HCT116 (cell line): ENCODE measurements at regions not wholly inside any gene's neighbourhood (a gene's known extent, or its start where the extent isn't known, plus 50 kb on each side); places are given as distances from the start of the nearest gene placed in this dataset.

Experiments
- ATAC-seq: fragments of 200-7000 bp; cut with Tn5 transposase; 2 replicates; pipeline ENCODE4 v1.9.1; 2020; ENCODE audit warnings: mild to moderate bottlenecking, moderate library complexity
- BruUV-seq: library from RNA; stranded (reverse); fragments of 400-500 nt; replicated peaks from 2 replicates; lab custom pipeline; 2021; lab: Mats Ljungman, UMichigan
- CTCF ChIA-PET: fragments of 300-600 bp; sonication (Branson Sonifier 250); formaldehyde crosslinking; loops from one replicate; lab custom pipeline; 2021; ENCODE audit warnings: antibody characterized with exemption; lab: Charles Lee
- POLR2A ChIA-PET: fragments of 300-600, 350-600 bp; sonication (Branson Sonifier 250); formaldehyde crosslinking; loops from one replicate; lab custom pipeline; 2021; ENCODE audit warnings: antibody characterized with exemption; lab: Charles Lee
- RAD21 ChIA-PET, 2 experiments: fragments of 300-600 bp; sonication (Branson Sonifier 250); formaldehyde crosslinking; loops; one replicate each; lab custom pipeline; 2023; ENCODE audit warnings: low total read pairs in 2 of 2; ENCODE audit not compliant: uncharacterized antibody in 2 of 2, unreplicated experiment in 2 of 2, low non-redundant PET in 1 of 2; lab: Charles Lee
- DNase-seq: peaks from one replicate; pipeline ENCODE4 v3.0.0-alpha.2; 2010; ENCODE audit warnings: low read depth, low spot score
- H2AFZ ChIP-seq: fragments of 200-600 bp; shearing (Covaris generic), sonication (generic); 2 replicates; pipeline ENCODE4 v1.6.1; 2017; ENCODE audit warnings: low read depth, mixed run types, mixed read lengths, antibody characterized with exemption, low read length; ENCODE audit not compliant: poor library complexity, severe bottlenecking
- H3K27ac ChIP-seq: 2 replicates; pipeline ENCODE4 v1.5.1; 2012; ENCODE audit warnings: low read depth, low read length
- H3K27me3 ChIP-seq: fragments of 200-600 bp; sonication (generic); 2 replicates; pipeline ENCODE4 v1.6.1; 2016; ENCODE audit warnings: mixed run types, low read length, mixed read lengths; ENCODE audit not compliant: insufficient read depth
- H3K36me3 ChIP-seq, 2 experiments: fragments of 200-500 bp in 1 of 2; fragments of 200-600 bp in 1 of 2; sonication (Bioruptor generic) in 1 of 2; sonication (generic) in 1 of 2; 2 replicates each; pipeline versions ENCODE4 v1.5.1 to v1.6.1; 2014 to 2016; ENCODE audit warnings: low read length in 2 of 2, inconsistent platforms in 1 of 2, mixed read lengths in 1 of 2, mixed run types in 1 of 2; ENCODE audit not compliant: insufficient read depth in 2 of 2, control insufficient read depth in 1 of 2
- H3K4me1 ChIP-seq, 2 experiments: fragments of 200-600 bp in 1 of 2; sonication (generic) in 1 of 2; 2 replicates each; pipeline versions ENCODE4 v1.5.1 to v1.6.1; 2012 to 2017; ENCODE audit warnings: low read length in 2 of 2, inconsistent platforms in 1 of 2, mild to moderate bottlenecking in 1 of 2, mixed read lengths in 1 of 2, mixed run types in 1 of 2, moderate library complexity in 1 of 2; ENCODE audit not compliant: insufficient read depth in 2 of 2, control insufficient read depth in 1 of 2
- H3K4me2 ChIP-seq: fragments of 200-600 bp; sonication (generic); 2 replicates; pipeline ENCODE4 v1.6.1; 2017; ENCODE audit warnings: mixed run types, low read length, mixed read lengths
- H3K4me3 ChIP-seq, 2 experiments: fragments of 200-600 bp in 1 of 2; sonication (generic) in 1 of 2; replicated peaks in 1 of 2; 2 replicates each; pipeline ENCODE4 v1.5.1; 2011 to 2016; ENCODE audit warnings: low read length in 2 of 2, control low read depth in 1 of 2, low read depth in 1 of 2, mild to moderate bottlenecking in 1 of 2, mixed read lengths in 1 of 2, mixed run types in 1 of 2
- H3K79me2 ChIP-seq: fragments of 200-600 bp; sonication (generic); 2 replicates; pipeline ENCODE4 v1.6.1; 2017; ENCODE audit warnings: mild to moderate bottlenecking, mixed run types, low read length, moderate library complexity, mixed read lengths; ENCODE audit not compliant: insufficient read depth
- H3K9ac ChIP-seq: fragments of 200-600 bp; sonication (generic); 2 replicates; pipeline ENCODE4 v1.6.1; 2016; ENCODE audit warnings: low read length, mixed read lengths
- H3K9me2 ChIP-seq: fragments of 200-600 bp; sonication (generic), shearing (Covaris generic); 2 replicates; pipeline ENCODE4 v1.6.1; 2017; ENCODE audit warnings: mixed run types, mild to moderate bottlenecking, moderate library complexity; ENCODE audit not compliant: insufficient read depth
- H3K9me3 ChIP-seq, 2 experiments: fragments of 200-500 bp in 1 of 2; fragments of 200-600 bp in 1 of 2; sonication (Bioruptor generic) in 1 of 2; sonication (generic) in 1 of 2; 2 replicates each; pipeline ENCODE4 v1.6.1; 2014 to 2017; ENCODE audit warnings: low read length in 2 of 2, mixed read lengths in 2 of 2, inconsistent platforms in 1 of 2, low read depth in 1 of 2, mild to moderate bottlenecking in 1 of 2, mixed run types in 1 of 2, moderate library complexity in 1 of 2; ENCODE audit not compliant: control insufficient read depth in 1 of 2, insufficient read depth in 1 of 2
- H4K20me1 ChIP-seq: fragments of 200-600 bp; sonication (generic), shearing (Covaris generic); 2 replicates; pipeline ENCODE4 v1.6.1; 2017; ENCODE audit warnings: mixed run types, mild to moderate bottlenecking, moderate library complexity; ENCODE audit not compliant: insufficient read depth
- CEBPB ChIP-seq: IDR thresholded peaks from 2 replicates; pipeline ENCODE4 v1.6.1; 2012; ENCODE audit warnings: low read depth
- ELF1 ChIP-seq: IDR thresholded peaks from 2 replicates; pipeline ENCODE4 v1.6.1; 2012; ENCODE audit warnings: low read depth, borderline replicate concordance
- EZH2phosphoT487 ChIP-seq: fragments of 200-600 bp; IDR thresholded peaks from 2 replicates; pipeline ENCODE4 v1.6.1; 2018; ENCODE audit warnings: antibody characterized with exemption, borderline replicate concordance
- FOSL1 ChIP-seq: IDR thresholded peaks from 2 replicates; pipeline ENCODE4 v1.6.1; 2012; ENCODE audit warnings: low read depth
- JUND ChIP-seq: IDR thresholded peaks from 2 replicates; pipeline ENCODE4 v1.6.1; 2012
- YY1 ChIP-seq: IDR thresholded peaks from 2 replicates; pipeline ENCODE4 v1.6.1; 2011; ENCODE audit warnings: low read length, low read depth, moderate library complexity, mild to moderate bottlenecking; ENCODE audit not compliant: insufficient replicate concordance; ENCODE audit errors: extremely low read depth
- ZFX ChIP-seq: fragments of 450-650 bp; IDR thresholded peaks from 2 replicates; pipeline ENCODE4 v1.6.1; 2017
- intact Hi-C: fragments of 100-400 bp; cut with micrococcal nuclease; formaldehyde crosslinking; loops from 2 replicates; pipeline ENCODE4 v1.10.0; 2022
- TF ChIP-seq, protein P1 (sequence below): IDR thresholded peaks from 2 replicates; pipeline ENCODE4 v1.6.1; 2011; ENCODE audit warnings: mild to moderate bottlenecking, low read length, moderate library complexity; ENCODE audit not compliant: insufficient replicate concordance; ENCODE audit errors: extremely low read depth
- TF ChIP-seq, protein P2 (sequence below): IDR thresholded peaks from 2 replicates; pipeline ENCODE4 v1.6.1; 2012; ENCODE audit warnings: low read depth

DNA sequence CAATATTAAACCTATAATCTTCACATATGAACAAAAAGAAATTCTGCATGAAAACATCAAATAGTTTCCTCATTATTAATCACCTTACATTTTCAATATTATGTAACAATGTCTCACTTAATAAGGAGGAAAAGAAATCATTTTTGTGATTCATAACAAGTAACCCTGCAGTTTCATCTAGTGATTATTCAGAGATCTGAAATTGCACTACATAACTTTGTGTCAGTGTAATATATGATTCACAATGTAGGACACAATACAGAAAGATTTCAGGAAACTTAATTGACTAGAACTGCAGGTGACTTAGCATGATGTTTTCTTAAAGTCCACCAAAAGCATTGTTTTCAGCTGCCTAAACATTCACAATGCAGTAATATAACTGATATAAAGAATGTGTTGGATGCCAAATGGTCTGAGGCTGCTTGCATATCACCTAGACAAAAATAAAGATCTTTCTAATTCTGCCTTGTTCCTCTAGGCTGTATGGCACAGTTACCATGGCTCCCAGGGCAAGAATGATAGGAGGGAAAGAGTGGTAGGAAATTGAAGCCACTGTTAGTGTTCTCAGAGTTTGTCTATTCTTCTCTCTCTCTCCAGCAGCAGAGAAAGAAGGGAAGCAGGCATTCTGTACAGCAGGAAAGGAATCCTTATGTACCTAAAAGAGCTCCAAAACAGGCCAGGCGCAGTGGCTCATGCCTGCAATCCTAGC is 366.6 kb downstream of the FSIP2 start:
- no peak for ATAC-seq

More for the DNA sequence above, 366.6 kb downstream of the FSIP2 start:
- Histone ChIP-seq H3K9me3 (no peaks in the 10 kb centered on the region), H3K4me2 (no peak overlapping the region), H3K9me2 (no peaks in the 10 kb centered on the region), H3K4me1 (no peaks in the 10 kb centered on the region), H2AFZ (no peak overlapping the region), H3K79me2 (no peaks in the 10 kb centered on the region), H3K36me3 (no peaks in the 10 kb centered on the region), H3K4me3 (no peak overlapping the region), H3K27ac (no peak overlapping the region), H3K27me3 (no peaks in the 10 kb centered on the region), H4K20me1 (no peaks in the 10 kb centered on the region), H3K9ac (no peak overlapping the region)
- DNase-seq: no peak
- ChIA-PET CTCF (no interaction called here), POLR2A (no interaction called here), RAD21 (no interaction called here)
- no TSS peak for BruUV-seq
- intact Hi-C loops: no loop called here
- TF ChIP-seq, protein P1, sequence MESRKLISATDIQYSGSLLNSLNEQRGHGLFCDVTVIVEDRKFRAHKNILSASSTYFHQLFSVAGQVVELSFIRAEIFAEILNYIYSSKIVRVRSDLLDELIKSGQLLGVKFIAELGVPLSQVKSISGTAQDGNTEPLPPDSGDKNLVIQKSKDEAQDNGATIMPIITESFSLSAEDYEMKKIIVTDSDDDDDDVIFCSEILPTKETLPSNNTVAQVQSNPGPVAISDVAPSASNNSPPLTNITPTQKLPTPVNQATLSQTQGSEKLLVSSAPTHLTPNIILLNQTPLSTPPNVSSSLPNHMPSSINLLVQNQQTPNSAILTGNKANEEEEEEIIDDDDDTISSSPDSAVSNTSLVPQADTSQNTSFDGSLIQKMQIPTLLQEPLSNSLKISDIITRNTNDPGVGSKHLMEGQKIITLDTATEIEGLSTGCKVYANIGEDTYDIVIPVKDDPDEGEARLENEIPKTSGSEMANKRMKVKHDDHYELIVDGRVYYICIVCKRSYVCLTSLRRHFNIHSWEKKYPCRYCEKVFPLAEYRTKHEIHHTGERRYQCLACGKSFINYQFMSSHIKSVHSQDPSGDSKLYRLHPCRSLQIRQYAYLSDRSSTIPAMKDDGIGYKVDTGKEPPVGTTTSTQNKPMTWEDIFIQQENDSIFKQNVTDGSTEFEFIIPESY: no peak
- TF ChIP-seq YY1: no peak
- TF ChIP-seq, protein P2, sequence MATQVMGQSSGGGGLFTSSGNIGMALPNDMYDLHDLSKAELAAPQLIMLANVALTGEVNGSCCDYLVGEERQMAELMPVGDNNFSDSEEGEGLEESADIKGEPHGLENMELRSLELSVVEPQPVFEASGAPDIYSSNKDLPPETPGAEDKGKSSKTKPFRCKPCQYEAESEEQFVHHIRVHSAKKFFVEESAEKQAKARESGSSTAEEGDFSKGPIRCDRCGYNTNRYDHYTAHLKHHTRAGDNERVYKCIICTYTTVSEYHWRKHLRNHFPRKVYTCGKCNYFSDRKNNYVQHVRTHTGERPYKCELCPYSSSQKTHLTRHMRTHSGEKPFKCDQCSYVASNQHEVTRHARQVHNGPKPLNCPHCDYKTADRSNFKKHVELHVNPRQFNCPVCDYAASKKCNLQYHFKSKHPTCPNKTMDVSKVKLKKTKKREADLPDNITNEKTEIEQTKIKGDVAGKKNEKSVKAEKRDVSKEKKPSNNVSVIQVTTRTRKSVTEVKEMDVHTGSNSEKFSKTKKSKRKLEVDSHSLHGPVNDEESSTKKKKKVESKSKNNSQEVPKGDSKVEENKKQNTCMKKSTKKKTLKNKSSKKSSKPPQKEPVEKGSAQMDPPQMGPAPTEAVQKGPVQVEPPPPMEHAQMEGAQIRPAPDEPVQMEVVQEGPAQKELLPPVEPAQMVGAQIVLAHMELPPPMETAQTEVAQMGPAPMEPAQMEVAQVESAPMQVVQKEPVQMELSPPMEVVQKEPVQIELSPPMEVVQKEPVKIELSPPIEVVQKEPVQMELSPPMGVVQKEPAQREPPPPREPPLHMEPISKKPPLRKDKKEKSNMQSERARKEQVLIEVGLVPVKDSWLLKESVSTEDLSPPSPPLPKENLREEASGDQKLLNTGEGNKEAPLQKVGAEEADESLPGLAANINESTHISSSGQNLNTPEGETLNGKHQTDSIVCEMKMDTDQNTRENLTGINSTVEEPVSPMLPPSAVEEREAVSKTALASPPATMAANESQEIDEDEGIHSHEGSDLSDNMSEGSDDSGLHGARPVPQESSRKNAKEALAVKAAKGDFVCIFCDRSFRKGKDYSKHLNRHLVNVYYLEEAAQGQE: no peak
- no peak for TF ChIP-seq FOSL1
- TF ChIP-seq ELF1: no peak
- no peak for TF ChIP-seq CEBPB
- TF ChIP-seq ZFX: no peak
- no peak for TF ChIP-seq JUND
- TF ChIP-seq EZH2phosphoT487: no peak
- TF ChIP-seq, all 23 proteins: peak for 0
